ENCODE measurements at regions not wholly inside any gene's neighbourhood (a gene's known extent, or its start where the extent isn't known, plus 50 kb on each side); places are given as distances from the start of the nearest gene placed in this dataset.

- TF ChIP-seq CTCF (conservative IDR thresholded peaks at IDR 0.05; ENCODE audit: low read length) (no peak), EZH2phosphoT487 (IDR thresholded peaks at IDR 0.05; ENCODE audit: borderline replicate concordance, low read depth, low read length) (no peak)
Observed at GRCh38 chr7:47672977-47673381, 91.1 kb upstream of the TNS3 start.

Measured in OCI-LY7 (cell line).